ENCODE measurements at regions not wholly inside any gene's neighbourhood (a gene's known extent, or its start where the extent isn't known, plus 50 kb on each side); places are given as distances from the start of the nearest gene placed in this dataset.

GRCh38 chr4:125116431-125116830 lies 198.3 kb upstream of the FAT4 start:
- Mint-ChIP-seq H3K27ac (no peak overlapping the region), H3K9me3 (peaks cover 10% of the 10 kb centered on the region), H3K4me3 (no peak overlapping the region), H3K27me3 (no peaks in the 10 kb centered on the region), H3K4me1 (ENCODE audit: low read depth) (no peaks in the 10 kb centered on the region), H3K36me3 (ENCODE audit: low read depth) (no peaks in the 10 kb centered on the region)
- intact Hi-C loops (cut with micrococcal nuclease) = no loop called here

GRCh38 chr4:125115941-125116340 lies 198.8 kb upstream of the FAT4 start:
- H3K27me3 Mint-ChIP-seq = no peaks in the 10 kb centered on the region
- intact Hi-C loops (cut with micrococcal nuclease) = no loop called here
- no peaks in the 10 kb centered on the region for H3K4me1 Mint-ChIP-seq (ENCODE audit: low read depth)
- H3K4me3 Mint-ChIP-seq = no peak overlapping the region
- H3K9me3 Mint-ChIP-seq = peaks cover 14% of the 10 kb centered on the region
- no peaks in the 10 kb centered on the region for H3K36me3 Mint-ChIP-seq (ENCODE audit: low read depth)
- no peak overlapping the region for H3K27ac Mint-ChIP-seq

GRCh38 chr4:125115476-125115875 lies 199.3 kb upstream of the FAT4 start:
- Mint-ChIP-seq H3K9me3 (peaks cover 14% of the 10 kb centered on the region), H3K27me3 (no peaks in the 10 kb centered on the region), H3K36me3 (ENCODE audit: low read depth) (no peaks in the 10 kb centered on the region), H3K4me3 (no peak overlapping the region), H3K4me1 (ENCODE audit: low read depth) (no peaks in the 10 kb centered on the region), H3K27ac (no peak overlapping the region)
- intact Hi-C loops (cut with micrococcal nuclease) = no loop called here

- no peak overlapping the region for H3K4me3 Mint-ChIP-seq
- H3K27ac Mint-ChIP-seq = no peak overlapping the region
- H3K9me3 Mint-ChIP-seq = peaks cover 14% of the 10 kb centered on the region
- no peaks in the 10 kb centered on the region for H3K27me3 Mint-ChIP-seq
- H3K4me1 Mint-ChIP-seq (ENCODE audit: low read depth) = no peaks in the 10 kb centered on the region
- intact Hi-C loops (cut with micrococcal nuclease) = no loop called here
- no peaks in the 10 kb centered on the region for H3K36me3 Mint-ChIP-seq (ENCODE audit: low read depth)
Measured at GRCh38 chr4:125112536-125112935, 202.2 kb upstream of the FAT4 start.

GRCh38 chr4:125111323-125111722 lies 203.4 kb upstream of the FAT4 start:
- Mint-ChIP-seq H3K36me3 (ENCODE audit: low read depth) (no peaks in the 10 kb centered on the region), H3K27ac (no peak overlapping the region), H3K9me3 (peaks cover 14% of the 10 kb centered on the region), H3K4me1 (ENCODE audit: low read depth) (no peaks in the 10 kb centered on the region), H3K27me3 (no peaks in the 10 kb centered on the region), H3K4me3 (no peak overlapping the region)
- intact Hi-C loops (cut with micrococcal nuclease) = no loop called here

- Mint-ChIP-seq H3K9me3 (no peaks in the 10 kb centered on the region), H3K4me3 (no peak overlapping the region), H3K27me3 (no peaks in the 10 kb centered on the region), H3K27ac (no peak overlapping the region), H3K4me1 (ENCODE audit: low read depth) (no peaks in the 10 kb centered on the region), H3K36me3 (ENCODE audit: low read depth) (no peaks in the 10 kb centered on the region)
- intact Hi-C loops (cut with micrococcal nuclease) = no loop called here
Measured at GRCh38 chr4:125105561-125105960, 209.2 kb upstream of the FAT4 start.

GRCh38 chr4:125104616-125105015 lies 210.1 kb upstream of the FAT4 start:
- no peaks in the 10 kb centered on the region for H3K4me1 Mint-ChIP-seq (ENCODE audit: low read depth)

GRCh38 chr4:125101719-125102118 lies 213.0 kb upstream of the FAT4 start:
- H3K27ac Mint-ChIP-seq = no peak overlapping the region
- H3K4me1 Mint-ChIP-seq (ENCODE audit: low read depth) = no peaks in the 10 kb centered on the region
- intact Hi-C loops (cut with micrococcal nuclease) = no loop called here
- H3K4me3 Mint-ChIP-seq = no peak overlapping the region
- H3K9me3 Mint-ChIP-seq = no peaks in the 10 kb centered on the region
- no peaks in the 10 kb centered on the region for H3K36me3 Mint-ChIP-seq (ENCODE audit: low read depth)
- no peaks in the 10 kb centered on the region for H3K27me3 Mint-ChIP-seq

More at GRCh38 chr4:125104616-125105015, 210.1 kb upstream of the FAT4 start:
- Mint-ChIP-seq H3K4me3 (no peak overlapping the region), H3K27me3 (no peaks in the 10 kb centered on the region), H3K36me3 (ENCODE audit: low read depth) (no peaks in the 10 kb centered on the region), H3K9me3 (no peaks in the 10 kb centered on the region), H3K27ac (no peak overlapping the region)
- intact Hi-C loops (cut with micrococcal nuclease) = no loop called here

- Mint-ChIP-seq H3K27me3 (no peaks in the 10 kb centered on the region), H3K4me3 (no peak overlapping the region), H3K27ac (no peak overlapping the region), H3K9me3 (no peaks in the 10 kb centered on the region), H3K36me3 (ENCODE audit: low read depth) (no peaks in the 10 kb centered on the region), H3K4me1 (ENCODE audit: low read depth) (no peaks in the 10 kb centered on the region)
- intact Hi-C loops (cut with micrococcal nuclease) = no loop called here
Measured at GRCh38 chr4:125097729-125098128, 217.0 kb upstream of the FAT4 start.

- no peaks in the 10 kb centered on the region for H3K27me3 Mint-ChIP-seq
- intact Hi-C loops (cut with micrococcal nuclease) = no loop called here
- H3K4me1 Mint-ChIP-seq (ENCODE audit: low read depth) = no peaks in the 10 kb centered on the region
- H3K9me3 Mint-ChIP-seq = no peaks in the 10 kb centered on the region
- H3K36me3 Mint-ChIP-seq (ENCODE audit: low read depth) = no peaks in the 10 kb centered on the region
- H3K4me3 Mint-ChIP-seq = no peak overlapping the region
- no peak overlapping the region for H3K27ac Mint-ChIP-seq
Measured at GRCh38 chr4:125096662-125097061, 218.1 kb upstream of the FAT4 start.

- Mint-ChIP-seq H3K36me3 (ENCODE audit: low read depth) (no peaks in the 10 kb centered on the region), H3K27ac (no peak overlapping the region), H3K27me3 (no peaks in the 10 kb centered on the region), H3K4me1 (ENCODE audit: low read depth) (no peaks in the 10 kb centered on the region), H3K9me3 (no peaks in the 10 kb centered on the region), H3K4me3 (no peak overlapping the region)
- intact Hi-C loops (cut with micrococcal nuclease) = no loop called here
Measured at GRCh38 chr4:125091541-125091940, 223.2 kb upstream of the FAT4 start.

- Mint-ChIP-seq H3K4me1 (ENCODE audit: low read depth) (no peaks in the 10 kb centered on the region), H3K27me3 (no peaks in the 10 kb centered on the region), H3K4me3 (no peak overlapping the region), H3K9me3 (no peaks in the 10 kb centered on the region), H3K27ac (no peak overlapping the region), H3K36me3 (ENCODE audit: low read depth) (no peaks in the 10 kb centered on the region)
- intact Hi-C loops (cut with micrococcal nuclease) = no loop called here
Measured at GRCh38 chr4:125091101-125091500, 223.7 kb upstream of the FAT4 start.

GRCh38 chr4:125084608-125085007 lies 230.1 kb upstream of the FAT4 start:
- no peak overlapping the region for H3K27ac Mint-ChIP-seq
- intact Hi-C loops (cut with micrococcal nuclease) = no loop called here
- no peaks in the 10 kb centered on the region for H3K4me1 Mint-ChIP-seq (ENCODE audit: low read depth)
- H3K9me3 Mint-ChIP-seq = no peaks in the 10 kb centered on the region
- H3K4me3 Mint-ChIP-seq = no peak overlapping the region
- H3K36me3 Mint-ChIP-seq (ENCODE audit: low read depth) = no peaks in the 10 kb centered on the region
- H3K27me3 Mint-ChIP-seq = no peaks in the 10 kb centered on the region

- intact Hi-C loops (cut with micrococcal nuclease) = no loop called here
- Mint-ChIP-seq H3K4me1 (ENCODE audit: low read depth) (no peaks in the 10 kb centered on the region), H3K4me3 (no peak overlapping the region), H3K27ac (no peak overlapping the region), H3K27me3 (no peaks in the 10 kb centered on the region), H3K9me3 (no peaks in the 10 kb centered on the region), H3K36me3 (ENCODE audit: low read depth) (no peaks in the 10 kb centered on the region)
Measured at GRCh38 chr4:125082729-125083417, 231.9 kb upstream of the FAT4 start.

GRCh38 chr4:125072269-125072668 lies 242.5 kb upstream of the FAT4 start:
- intact Hi-C loops (cut with micrococcal nuclease) = no loop called here
- Mint-ChIP-seq H3K27ac (no peak overlapping the region), H3K9me3 (no peaks in the 10 kb centered on the region), H3K4me1 (ENCODE audit: low read depth) (no peaks in the 10 kb centered on the region), H3K36me3 (ENCODE audit: low read depth) (no peaks in the 10 kb centered on the region), H3K27me3 (no peaks in the 10 kb centered on the region), H3K4me3 (no peak overlapping the region)

Data from dendritic cell treated with granulocyte-macrophage colony-stimulating factor and Interleukin-4, amounts not matched to agents 40 ng/mL and 50 ng/mL, for 4 days (primary cell).